ENCODE measurements at regions not wholly inside any gene's neighbourhood (a gene's known extent, or its start where the extent isn't known, plus 50 kb on each side); places are given as distances from the start of the nearest gene placed in this dataset.

GRCh38 chr5:2391566-2391965 lies 359.9 kb downstream of the IRX2 start:
- TF ChIP-seq, protein P1, sequence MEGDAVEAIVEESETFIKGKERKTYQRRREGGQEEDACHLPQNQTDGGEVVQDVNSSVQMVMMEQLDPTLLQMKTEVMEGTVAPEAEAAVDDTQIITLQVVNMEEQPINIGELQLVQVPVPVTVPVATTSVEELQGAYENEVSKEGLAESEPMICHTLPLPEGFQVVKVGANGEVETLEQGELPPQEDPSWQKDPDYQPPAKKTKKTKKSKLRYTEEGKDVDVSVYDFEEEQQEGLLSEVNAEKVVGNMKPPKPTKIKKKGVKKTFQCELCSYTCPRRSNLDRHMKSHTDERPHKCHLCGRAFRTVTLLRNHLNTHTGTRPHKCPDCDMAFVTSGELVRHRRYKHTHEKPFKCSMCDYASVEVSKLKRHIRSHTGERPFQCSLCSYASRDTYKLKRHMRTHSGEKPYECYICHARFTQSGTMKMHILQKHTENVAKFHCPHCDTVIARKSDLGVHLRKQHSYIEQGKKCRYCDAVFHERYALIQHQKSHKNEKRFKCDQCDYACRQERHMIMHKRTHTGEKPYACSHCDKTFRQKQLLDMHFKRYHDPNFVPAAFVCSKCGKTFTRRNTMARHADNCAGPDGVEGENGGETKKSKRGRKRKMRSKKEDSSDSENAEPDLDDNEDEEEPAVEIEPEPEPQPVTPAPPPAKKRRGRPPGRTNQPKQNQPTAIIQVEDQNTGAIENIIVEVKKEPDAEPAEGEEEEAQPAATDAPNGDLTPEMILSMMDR (IDR thresholded peaks at IDR 0.05; ENCODE audit: insufficient read depth, low read depth, low read length) = no peak
- TF ChIP-seq EZH2 (IDR thresholded peaks at IDR 0.05; ENCODE audit: insufficient read depth, low read length) = no peak

Data from astrocyte (in vitro differentiated cells and primary cell).